ENCODE measurements at regions not wholly inside any gene's neighbourhood (a gene's known extent, or its start where the extent isn't known, plus 50 kb on each side); places are given as distances from the start of the nearest gene placed in this dataset.
A peak's percentile ranks its signal among the peaks of the same experiment; 100 is the strongest.

DNA sequence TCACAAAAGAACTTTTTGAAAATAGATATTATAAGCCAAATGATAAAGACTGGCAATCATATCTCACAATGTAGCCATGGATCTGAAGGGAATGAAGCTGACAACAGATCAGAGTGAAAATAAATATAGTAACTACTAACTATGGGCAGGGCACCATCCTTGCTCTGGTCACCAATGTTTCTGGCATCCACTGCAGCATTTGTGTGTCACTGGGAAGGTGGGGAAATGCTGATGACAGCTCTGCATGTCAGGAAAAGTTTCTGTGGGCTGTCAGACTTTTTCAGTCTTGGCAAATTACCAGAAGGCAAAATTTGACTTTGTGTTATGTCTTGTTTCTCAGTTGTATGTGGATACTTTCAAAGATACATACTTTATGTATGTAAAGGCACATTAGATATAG, 195.6 kb downstream of the ZNF326 start:
- no peak for DNase-seq

DNA sequence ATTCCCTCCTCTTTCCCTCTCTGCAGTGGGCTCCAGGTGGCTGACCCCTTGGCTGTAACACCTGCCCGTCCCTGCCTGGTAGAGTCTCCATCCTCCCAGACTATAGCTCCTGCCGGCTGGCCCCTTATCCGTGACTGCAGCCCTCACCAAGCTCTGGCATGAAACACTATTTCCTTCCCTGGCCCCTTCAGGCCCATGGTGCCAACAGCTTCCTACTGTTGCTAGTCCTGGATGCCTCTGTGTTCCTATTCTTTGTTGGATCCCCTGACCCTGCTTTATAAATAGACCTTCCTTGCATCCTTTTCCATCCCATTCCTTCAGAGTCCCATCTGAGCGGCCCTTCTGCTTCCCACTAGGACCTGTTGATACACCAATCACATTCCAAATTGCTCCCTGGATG, 195.0 kb downstream of the ZNF326 start:
- no peak for DNase-seq

DNA sequence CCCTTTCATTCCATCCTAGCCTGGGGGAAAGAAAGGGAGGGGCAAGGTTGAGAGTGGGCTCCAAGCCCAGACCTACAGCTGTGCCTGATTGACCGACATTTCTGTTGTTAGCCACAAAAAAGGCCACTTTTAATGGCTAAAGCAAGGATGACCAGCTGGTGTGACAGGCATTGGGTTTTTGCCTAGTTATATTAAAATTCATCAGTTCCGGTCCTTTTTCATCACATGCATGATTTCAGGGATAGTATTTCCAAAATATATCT, 192.3 kb downstream of the ZNF326 start:
- DNase-seq: no peak

DNA sequence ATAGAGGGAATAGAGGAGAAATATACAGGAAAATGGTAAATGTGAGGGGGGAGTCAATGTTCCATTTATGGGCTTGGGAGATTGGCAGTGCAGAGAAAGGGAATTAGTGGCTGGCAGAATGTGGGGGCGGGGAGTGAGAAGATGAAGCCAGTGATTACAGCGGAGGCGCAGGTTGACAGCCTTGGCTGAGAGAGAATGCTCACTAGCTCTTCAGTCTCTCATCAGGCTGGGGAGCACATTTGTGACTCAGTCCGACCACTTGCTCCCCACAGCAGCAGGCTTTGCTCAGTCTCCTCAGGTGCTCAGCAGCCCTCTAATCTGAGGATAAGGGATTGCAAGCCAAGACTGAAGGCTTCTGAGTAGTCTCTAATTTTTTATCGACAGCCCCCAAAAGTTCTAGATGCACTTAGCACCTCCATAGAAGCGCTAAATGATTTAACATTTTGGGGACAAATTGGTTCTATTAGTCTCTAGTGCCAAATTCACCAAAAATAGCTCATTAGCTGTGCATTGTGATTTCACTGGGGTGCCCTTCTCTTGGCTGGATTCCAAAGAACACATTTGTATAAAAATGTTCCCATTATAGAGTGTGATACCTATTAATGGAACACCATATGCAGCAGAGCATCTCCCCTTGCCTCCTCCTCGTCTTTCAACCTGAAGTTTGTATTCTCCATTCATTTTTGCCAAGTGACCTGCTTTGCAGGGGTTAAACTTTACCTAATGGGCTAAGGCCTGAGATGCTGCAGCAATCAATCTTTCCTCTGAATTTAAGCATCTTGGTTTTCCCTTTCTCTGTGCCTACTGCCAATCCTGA, 191.8 kb downstream of the ZNF326 start:
- DNase-seq: no peak

GRCh38 chr1:90176530-90176929, 181.6 kb downstream of the ZNF326 start:
- no peak for DNase-seq

DNA sequence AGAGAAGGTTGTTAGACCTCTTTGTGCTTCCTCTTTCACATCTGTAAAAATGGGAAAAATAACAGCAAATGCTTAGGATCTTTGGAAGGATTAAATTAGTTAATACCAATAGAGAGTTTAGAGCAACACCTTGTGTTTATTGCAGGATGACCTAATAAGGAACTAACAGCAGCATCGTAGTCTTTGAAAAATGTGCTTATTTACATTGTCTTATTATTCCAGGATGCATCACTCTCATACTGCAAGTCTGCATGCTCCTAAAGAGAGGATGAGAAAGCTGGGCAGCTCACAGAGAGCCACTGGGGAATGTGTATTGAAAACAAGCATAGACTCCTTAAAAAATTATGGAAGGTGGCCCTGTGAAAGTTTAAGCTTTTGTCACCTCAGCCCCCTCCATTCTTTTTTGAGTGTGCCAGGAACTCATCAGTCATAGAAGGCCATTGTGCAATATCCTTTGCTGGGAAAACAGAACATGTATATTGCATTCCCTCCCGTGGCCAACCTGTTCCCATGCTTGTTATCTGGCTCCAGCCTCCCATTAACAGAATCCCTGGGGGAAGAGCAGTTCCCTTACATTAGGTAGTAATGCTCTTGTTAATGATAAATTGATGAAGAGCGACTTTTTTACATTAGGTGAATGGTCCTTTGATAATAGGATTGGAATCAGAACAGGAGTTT, 180.7 kb downstream of the ZNF326 start:
- no peak for DNase-seq

DNA sequence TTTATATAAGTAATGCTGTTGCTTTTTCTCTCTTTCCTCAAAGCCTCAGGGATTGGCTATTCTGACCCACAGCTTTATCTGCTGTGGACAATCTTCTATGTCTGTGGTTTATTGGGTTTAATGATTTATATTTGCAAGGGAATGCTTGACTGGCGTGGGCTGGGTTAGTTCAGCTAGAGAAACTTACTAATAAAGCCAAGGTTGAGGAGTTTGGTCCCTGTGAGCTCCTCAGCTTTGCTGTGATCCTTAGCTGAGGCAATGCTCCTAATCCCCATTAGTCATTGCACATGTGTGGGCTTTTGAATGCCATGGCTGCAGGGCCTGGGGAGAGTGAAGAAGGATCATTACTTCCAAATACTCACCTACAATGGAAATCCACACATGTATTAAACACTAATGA, 179.3 kb downstream of the ZNF326 start:
- DNase-seq: no peak

DNA sequence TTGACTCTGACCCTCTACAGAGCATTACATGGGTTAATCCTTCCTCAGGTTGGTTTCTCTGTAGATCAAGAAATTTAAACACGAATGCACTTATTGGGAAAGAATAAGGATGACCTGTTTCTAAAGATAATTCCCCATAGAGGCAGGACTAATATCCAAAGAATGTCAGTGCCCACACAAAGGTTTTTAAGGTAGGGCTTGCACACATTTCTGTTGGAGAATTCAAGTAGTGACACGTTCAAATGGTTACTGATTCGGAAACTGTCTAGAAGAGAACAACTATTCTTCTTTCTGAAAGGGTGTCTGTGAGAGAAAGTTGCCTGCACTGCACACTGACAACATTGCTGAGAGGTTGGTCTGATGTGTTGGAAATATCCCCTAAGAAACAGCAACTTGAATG, 167.3 kb downstream of the ZNF326 start:
- no peak for DNase-seq

DNA sequence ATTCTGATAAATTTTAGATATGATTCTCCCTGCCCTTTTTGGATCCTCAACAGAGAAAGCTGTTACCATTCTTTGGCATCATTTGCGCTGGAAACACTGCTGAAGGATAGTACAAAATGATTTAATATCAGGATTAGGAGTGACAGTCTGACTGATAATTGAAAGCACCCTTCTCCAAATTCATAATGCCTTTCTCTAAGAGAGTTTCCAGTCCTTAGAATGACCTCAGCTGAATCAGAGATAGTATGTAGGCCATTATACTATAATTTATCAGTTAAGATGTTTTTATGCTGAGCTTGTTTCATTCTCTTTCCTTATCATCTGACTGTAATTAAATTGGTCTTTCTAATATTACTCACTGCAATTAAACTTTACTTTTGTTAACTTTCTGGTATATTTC, 166.7 kb downstream of the ZNF326 start:
- no peak for DNase-seq

DNA sequence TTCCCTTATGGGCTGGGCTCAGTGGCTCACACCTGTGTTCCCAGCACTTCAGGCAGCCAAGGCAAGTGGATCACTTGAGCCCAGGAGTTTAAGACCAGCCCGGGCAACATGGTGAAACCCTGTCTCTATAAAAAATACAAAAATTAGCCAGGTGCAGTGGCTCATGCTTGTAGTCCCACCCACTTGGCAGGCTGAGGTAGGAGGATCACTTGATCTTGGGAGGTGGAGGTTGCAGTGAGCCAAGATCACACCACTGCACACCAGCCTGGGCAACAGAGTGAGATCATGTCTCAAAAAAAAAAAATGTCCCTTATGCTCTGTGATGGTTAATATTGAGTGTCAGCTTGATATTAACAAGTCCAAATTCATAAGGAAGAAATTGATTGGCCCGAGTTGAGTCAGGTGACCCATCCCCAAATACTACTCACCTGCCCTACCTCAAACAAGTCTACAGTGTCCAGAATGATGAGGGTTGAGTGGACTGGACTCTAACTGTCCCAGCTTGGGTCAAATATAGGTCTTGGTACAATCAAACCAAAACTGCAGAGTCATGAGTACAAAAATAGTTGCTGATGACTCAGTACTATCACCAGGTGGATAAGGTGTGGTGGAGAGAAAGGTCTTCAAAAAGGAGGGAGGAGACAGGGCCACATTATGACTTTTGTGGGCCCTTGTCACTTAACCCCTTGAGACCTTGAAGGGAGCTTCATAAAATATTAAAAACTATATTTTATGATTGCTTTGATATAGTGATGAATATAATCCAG, 161.0 kb downstream of the ZNF326 start:
- DNase-seq: no peak

DNA sequence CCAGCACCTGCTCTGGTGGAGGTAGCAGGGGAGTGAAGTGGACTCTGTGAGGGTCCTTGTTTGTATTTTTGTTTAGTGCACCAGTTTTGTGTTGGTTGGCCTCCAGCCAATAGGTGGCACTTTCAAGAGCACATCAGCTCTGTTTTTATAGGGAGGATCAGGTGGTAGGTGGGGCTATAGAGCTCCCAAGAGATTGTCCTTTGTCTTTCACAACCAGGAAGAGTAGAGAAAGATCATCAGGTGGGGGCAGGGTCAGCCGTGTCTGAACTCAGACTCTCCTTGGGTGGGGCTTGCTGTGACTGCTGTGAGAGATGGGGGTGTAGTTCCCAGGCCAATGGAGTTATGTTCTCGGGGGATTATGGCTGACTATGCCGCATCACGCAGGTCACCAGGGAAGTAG, 159.8 kb downstream of the ZNF326 start:
- no peak for DNase-seq

- no peak for DNase-seq
Measured at GRCh38 chr1:90149101-90149500, 154.2 kb downstream of the ZNF326 start.

GRCh38 chr1:90147093-90147492, 152.2 kb downstream of the ZNF326 start:
- no peak for DNase-seq

DNA sequence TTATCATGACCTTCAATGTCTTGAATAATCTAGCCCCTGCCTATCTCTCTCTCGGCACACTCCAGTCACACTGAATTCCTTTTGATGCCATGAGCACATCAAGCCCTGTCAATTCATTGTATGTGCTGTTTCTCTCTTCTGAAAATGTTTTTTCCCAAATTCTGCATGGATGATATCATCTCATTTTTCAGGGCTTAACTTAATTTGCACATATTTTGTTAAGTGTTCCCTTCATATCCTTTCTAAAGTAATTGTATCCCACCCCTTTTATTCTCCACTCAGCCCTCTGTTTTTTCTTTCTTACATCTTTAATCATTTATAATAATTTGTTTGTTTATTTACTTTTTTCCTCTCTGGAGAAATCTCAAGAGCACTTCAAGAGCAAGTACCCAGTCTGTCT, 149.9 kb downstream of the ZNF326 start:
- DNase-seq: no peak

GRCh38 chr1:90143591-90143990, 148.7 kb downstream of the ZNF326 start:
- DNase-seq: no peak

- no peak for DNase-seq
Measured at GRCh38 chr1:90142697-90143096, 147.8 kb downstream of the ZNF326 start.

GRCh38 chr1:90139837-90140236, 144.9 kb downstream of the ZNF326 start:
- DNase-seq: no peak

DNA sequence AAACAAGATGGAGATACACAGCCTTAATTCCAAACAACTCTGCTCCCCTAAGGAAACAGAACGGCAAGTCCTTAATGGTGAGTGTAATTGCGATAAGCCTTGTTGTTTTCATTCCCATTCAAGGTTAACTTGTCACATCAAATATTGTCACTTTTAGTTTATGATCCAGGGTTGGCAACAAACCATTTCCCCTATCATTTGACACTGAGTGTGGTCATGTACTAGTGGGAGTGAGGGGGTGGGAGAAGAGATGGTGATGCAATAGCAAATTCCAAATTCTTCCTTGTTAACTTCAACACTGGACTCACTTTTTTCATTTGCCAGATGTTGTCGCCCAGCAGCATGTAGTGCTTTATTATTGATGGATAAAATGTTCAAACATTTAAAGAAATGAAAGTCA, 140.4 kb downstream of the ZNF326 start:
- no peak for DNase-seq

DNA sequence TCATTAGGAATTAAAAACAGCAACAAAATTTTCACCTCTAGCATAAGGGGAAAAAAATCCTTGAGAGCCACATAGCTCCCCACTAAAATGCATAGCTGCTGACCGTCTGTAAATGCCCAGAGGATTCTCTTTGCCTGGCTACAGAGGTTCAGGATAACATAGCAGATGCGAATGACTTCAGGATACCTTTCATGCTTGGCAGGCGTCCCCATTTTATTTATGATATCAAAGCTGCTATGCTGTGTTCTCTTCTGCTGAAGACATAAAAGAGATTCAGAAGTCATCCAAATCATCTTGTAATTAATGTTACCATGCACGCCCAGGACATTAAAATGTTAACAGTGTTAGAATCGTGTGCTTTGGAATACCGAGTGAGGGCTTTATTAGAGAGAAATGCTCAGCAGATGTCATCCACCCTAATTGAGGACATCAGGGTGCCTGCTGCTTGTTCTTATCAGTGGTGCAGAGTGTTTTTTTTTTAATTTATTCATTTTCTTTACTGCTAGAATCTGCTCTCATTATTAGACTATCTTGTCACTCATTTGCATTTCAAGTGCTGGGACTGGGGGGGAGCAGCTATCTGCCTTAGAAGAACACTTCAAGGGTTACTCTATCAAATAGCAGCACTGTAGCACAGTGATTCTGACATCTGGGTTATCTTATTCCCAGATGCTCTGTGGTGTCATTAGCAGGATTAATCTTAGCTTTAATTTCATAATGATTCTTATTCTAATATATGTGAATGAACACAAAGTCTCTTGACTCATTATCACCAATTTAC, 139.5 kb downstream of the ZNF326 start:
- DNase-seq: no peak

GRCh38 chr1:90133133-90133532, 138.2 kb downstream of the ZNF326 start:
- peak in 1 of 2 donors; percentile 5 for DNase-seq

DNA sequence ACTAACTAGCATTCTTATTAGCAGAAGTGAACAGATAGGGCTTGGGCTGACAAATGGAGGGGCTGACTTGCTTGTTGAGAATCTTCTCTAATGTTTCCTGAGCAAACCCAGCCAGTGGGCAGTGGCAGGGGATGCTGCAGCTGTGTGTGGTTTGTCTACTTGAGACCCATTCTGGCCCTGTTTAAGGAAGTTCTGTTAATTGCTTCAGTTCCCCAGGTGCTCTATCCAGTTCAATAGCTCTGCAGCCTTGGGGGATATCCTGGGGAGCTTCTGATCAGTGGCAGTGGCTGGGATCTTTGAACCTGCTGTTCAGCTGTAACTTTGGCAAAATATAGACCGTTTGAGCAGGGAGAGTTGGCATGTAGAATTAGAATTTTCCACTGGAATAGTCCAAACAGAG, 137.4 kb downstream of the ZNF326 start:
- DNase-seq: no peak

DNA sequence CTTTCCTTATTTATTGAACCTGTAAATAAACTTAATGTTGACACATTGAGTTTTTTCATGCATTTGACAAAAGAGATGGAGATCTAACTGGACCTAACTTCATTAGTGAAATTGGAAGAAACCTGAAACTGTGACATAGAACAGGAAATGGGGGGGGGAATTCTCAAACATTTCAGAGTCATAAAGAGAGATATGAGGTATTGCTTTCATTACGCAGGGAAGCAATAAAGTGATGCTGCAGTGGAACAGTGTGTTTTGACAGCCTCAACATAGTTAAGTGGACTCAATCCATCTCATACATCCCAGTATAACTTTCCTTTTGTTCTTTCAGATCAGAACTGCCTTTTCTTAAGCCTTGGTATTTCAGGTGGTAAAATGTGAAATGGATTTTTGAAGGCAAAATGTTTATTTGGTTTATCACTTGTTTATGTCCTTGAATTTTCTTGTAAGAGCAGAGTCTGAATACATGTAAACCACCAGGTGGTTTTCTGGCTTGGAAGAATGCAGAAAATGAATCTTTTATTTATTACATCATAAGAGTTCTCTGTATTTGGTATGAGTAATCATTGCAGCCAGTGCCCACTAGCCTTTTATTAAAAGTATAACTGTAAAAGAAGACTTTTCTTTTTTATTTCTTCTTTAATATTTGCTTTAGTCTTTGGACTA, 132.5 kb downstream of the ZNF326 start:
- no peak for DNase-seq

DNA sequence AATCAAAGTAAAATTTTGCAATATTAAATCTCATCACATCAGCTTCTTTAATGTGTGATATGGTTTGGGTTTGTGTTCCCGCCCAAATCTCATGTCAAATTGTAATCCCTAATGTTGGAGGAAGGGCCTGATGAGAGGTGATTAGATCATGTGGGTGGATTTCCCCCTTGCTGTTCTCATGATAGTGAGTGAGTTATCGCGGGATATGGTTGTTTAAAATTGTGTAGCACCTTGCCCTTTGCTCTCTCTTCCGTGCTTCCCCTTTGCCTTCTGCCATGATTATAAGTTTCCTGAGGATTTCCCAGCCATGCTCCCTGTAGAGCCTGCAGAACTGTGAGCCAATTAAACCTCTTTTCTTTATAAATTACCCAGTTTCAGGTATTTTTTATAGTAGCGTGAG, 131.9 kb downstream of the ZNF326 start:
- no peak for DNase-seq

Measured in stimulated activated CD4-positive, alpha-beta T cell treated with anti-CD3 and anti-CD28 coated beads, Interleukin-2, amount 100 ng/mL, for 24 hours (primary cell).